Heart left ventricle (tissue), 13 donors: ENCODE measurements at regions not wholly inside any gene's neighbourhood (a gene's known extent, or its start where the extent isn't known, plus 50 kb on each side); places are given as distances from the start of the nearest gene placed in this dataset.

Experiments
- CTCF ChIP-seq, 12 donors: fragments of 200-600 bp; sonication (generic) in 4 of 12; IDR thresholded peaks; one replicate each; pipeline versions ENCODE4 v1.5.0 to v1.8.0; 2018 to 2022; ENCODE audit warnings: antibody characterized with exemption in 12 of 12, mild to moderate bottlenecking in 5 of 12
- POLR2A ChIP-seq, 2 donors: fragments of 450-650 bp; IDR thresholded peaks; one replicate each; pipeline ENCODE4 v1.6.1; 2017; ENCODE audit warnings: antibody characterized with exemption in 2 of 2, mild to moderate bottlenecking in 2 of 2, moderate library complexity in 2 of 2
- donor health status: ischemic (EF 13 %, LVEDD 7.1; RV severe dilation, severe dysfunction).
- donor health status: DM: no; HTN: yes; CAD: no.
- donor health status: DM: no; HTN: no; CAD: no.
- donor health status: ischemic (EF 25% LVEDD 6.9; RV normal size, moderate dysfunction).
- donor health status: ischemic (EF 25% LVEDD 5.7; RV mildly dilated, moderate dysfunction).
- donor health status: ischemic (EF 35%, LVEDD 5.7; RV mildly dilated, moderate dysfunction).
- donor health status: nonischemic (EF 11% LVEDD 7.7; RV severe dilation, severe dysfunction).
- donor health status: DM: yes; HTN: yes; CAD: no.
- donor health status: PGD.
- donor health status: ischemic (EF 29% LVEDD 5.4; RV normal size, mild dysfunction).
- donor health status: nonischemic (EF 23%, LVEDD 6.1; RV moderate dilation, normal function).

- no peak for TF ChIP-seq CTCF (IDR thresholded peaks at IDR 0.05)
- no peak for TF ChIP-seq POLR2A (IDR thresholded peaks at IDR 0.05)
Observed at GRCh38 chr5:90290648-90291047, 118.9 kb downstream of the CETN3 start.
